ENCODE measurements at regions not wholly inside any gene's neighbourhood (a gene's known extent, or its start where the extent isn't known, plus 50 kb on each side); places are given as distances from the start of the nearest gene placed in this dataset.

DNA sequence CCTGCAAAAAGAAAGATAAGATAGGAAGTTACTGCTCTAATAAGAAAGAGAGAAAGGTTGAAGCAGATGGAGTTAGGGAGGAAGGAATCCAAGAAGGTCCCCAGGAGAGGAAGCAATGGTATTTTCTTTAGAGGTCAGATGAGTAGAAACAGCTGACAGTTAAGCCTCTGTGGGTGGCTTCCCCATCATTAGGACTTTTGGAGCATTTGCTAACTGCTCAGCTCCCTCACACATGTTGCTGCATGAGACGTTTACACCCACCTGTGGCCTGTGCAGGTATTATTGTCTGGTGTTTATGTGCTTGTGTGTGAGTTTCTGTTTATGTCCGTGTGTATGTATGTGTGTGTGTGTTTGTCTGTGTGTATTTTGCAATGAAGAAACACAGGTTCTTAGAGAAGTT lies 346.8 kb downstream of the RAB28 start:
- no peaks in the 10 kb centered on the region for H3K4me1 ChIP-seq (ENCODE audit: control insufficient read depth, extremely low read depth, insufficient read depth, low read length)
- no peak for FAIRE-seq
- no peak for TF ChIP-seq EZH2 (IDR thresholded peaks at IDR 0.05; ENCODE audit: low read length)
- TF ChIP-seq, protein P1, sequence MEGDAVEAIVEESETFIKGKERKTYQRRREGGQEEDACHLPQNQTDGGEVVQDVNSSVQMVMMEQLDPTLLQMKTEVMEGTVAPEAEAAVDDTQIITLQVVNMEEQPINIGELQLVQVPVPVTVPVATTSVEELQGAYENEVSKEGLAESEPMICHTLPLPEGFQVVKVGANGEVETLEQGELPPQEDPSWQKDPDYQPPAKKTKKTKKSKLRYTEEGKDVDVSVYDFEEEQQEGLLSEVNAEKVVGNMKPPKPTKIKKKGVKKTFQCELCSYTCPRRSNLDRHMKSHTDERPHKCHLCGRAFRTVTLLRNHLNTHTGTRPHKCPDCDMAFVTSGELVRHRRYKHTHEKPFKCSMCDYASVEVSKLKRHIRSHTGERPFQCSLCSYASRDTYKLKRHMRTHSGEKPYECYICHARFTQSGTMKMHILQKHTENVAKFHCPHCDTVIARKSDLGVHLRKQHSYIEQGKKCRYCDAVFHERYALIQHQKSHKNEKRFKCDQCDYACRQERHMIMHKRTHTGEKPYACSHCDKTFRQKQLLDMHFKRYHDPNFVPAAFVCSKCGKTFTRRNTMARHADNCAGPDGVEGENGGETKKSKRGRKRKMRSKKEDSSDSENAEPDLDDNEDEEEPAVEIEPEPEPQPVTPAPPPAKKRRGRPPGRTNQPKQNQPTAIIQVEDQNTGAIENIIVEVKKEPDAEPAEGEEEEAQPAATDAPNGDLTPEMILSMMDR (optimal IDR thresholded peaks at IDR 0.05 in 1 of 3, IDR thresholded peaks at IDR 0.05 in 1 of 3, conservative IDR thresholded peaks at IDR 0.05 in 1 of 3; ENCODE audit: extremely low read depth in 1 of 3, insufficient read depth in 2 of 3, low read length in 3 of 3): no peak
- H4K20me1 ChIP-seq (ENCODE audit: control insufficient read depth, extremely low read depth, insufficient read depth, low read length): no peaks in the 10 kb centered on the region
- H3K9ac ChIP-seq (ENCODE audit: control insufficient read depth, extremely low read depth, insufficient read depth, low read length): no peak overlapping the region
- H3K9me3 ChIP-seq (ENCODE audit: control insufficient read depth, low read depth, low read length): peaks cover 2% of the 10 kb centered on the region
- H3K27ac ChIP-seq (ENCODE audit: control insufficient read depth, insufficient read depth, low read length): no peak overlapping the region
- no peaks in the 10 kb centered on the region for H3K27me3 ChIP-seq (ENCODE audit: control insufficient read depth, extremely low read depth, insufficient read depth, low read length)
- no peaks in the 10 kb centered on the region for H3K36me3 ChIP-seq (ENCODE audit: control insufficient read depth in 2 of 2, extremely low read depth in 1 of 2, insufficient read depth in 2 of 2, low read length in 2 of 2)
- DNase-seq (ENCODE audit: low read depth, low spot score): no peak
- no peaks in the 10 kb centered on the region for H3K9me1 ChIP-seq (ENCODE audit: control insufficient read depth, extremely low read depth, insufficient read depth, low read length)
- H3K4me3 ChIP-seq (ENCODE audit: control insufficient read depth in 2 of 3, extremely low read depth in 1 of 3, insufficient read depth in 2 of 3, low read depth in 1 of 3, low read length in 3 of 3): no peak overlapping the region
- no peaks in the 10 kb centered on the region for H3K79me2 ChIP-seq (ENCODE audit: control insufficient read depth, insufficient read depth, low read length)
- H3K4me2 ChIP-seq (ENCODE audit: control insufficient read depth, extremely low read depth, insufficient read depth, low read depth, low read length): no peak overlapping the region
- dilution Hi-C loops (cut with MboI; ENCODE audit: extremely low pct_ligation_motif_present, low sequenced_read_pairs): no loop called here
- no peak overlapping the region for H2AFZ ChIP-seq (ENCODE audit: control insufficient read depth, low read length)

DNA sequence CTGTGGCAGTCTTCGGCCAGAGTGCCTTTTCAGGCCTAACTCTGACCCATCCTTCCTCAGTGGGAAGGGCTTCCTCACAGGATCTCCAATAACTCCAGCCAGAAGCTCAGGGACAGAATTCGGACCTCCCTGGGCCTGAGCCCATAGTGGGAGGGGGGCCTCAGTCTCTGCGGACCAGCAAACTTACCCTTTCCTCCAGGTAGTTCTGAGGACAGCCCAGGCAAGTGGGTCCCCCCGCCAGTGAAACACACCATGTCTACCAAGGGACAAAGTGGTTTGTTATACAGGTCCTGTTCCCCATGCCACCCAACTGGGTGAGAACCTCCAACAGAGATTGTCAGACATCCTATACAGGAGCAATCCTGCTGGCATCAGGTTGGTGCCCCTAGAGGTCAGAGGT lies 350.4 kb downstream of the RAB28 start:
- Histone ChIP-seq H3K4me2 (ENCODE audit: control insufficient read depth, extremely low read depth, insufficient read depth, low read depth, low read length) (no peak overlapping the region), H4K20me1 (ENCODE audit: control insufficient read depth, extremely low read depth, insufficient read depth, low read length) (no peaks in the 10 kb centered on the region), H3K4me3 (ENCODE audit: control insufficient read depth in 2 of 3, extremely low read depth in 1 of 3, insufficient read depth in 2 of 3, low read depth in 1 of 3, low read length in 3 of 3) (no peak overlapping the region), H3K4me1 (ENCODE audit: control insufficient read depth, extremely low read depth, insufficient read depth, low read length) (no peaks in the 10 kb centered on the region), H3K27me3 (ENCODE audit: control insufficient read depth, extremely low read depth, insufficient read depth, low read length) (no peaks in the 10 kb centered on the region), H3K9me3 (ENCODE audit: control insufficient read depth, low read depth, low read length) (peaks cover 2% of the 10 kb centered on the region), H3K79me2 (ENCODE audit: control insufficient read depth, insufficient read depth, low read length) (no peaks in the 10 kb centered on the region), H2AFZ (ENCODE audit: control insufficient read depth, low read length) (no peak overlapping the region), H3K27ac (ENCODE audit: control insufficient read depth, insufficient read depth, low read length) (no peak overlapping the region), H3K9me1 (ENCODE audit: control insufficient read depth, extremely low read depth, insufficient read depth, low read length) (no peaks in the 10 kb centered on the region), H3K9ac (ENCODE audit: control insufficient read depth, extremely low read depth, insufficient read depth, low read length) (no peak overlapping the region), H3K36me3 (ENCODE audit: control insufficient read depth in 2 of 2, extremely low read depth in 1 of 2, insufficient read depth in 2 of 2, low read length in 2 of 2) (no peaks in the 10 kb centered on the region)
- FAIRE-seq (no peak), DNase-seq (ENCODE audit: low read depth, low spot score) (no peak)
- dilution Hi-C loops (cut with MboI; ENCODE audit: extremely low pct_ligation_motif_present, low sequenced_read_pairs): no loop called here
- no peak for TF ChIP-seq EZH2 (IDR thresholded peaks at IDR 0.05; ENCODE audit: low read length)
- TF ChIP-seq, protein P1 (optimal IDR thresholded peaks at IDR 0.05 in 1 of 3, IDR thresholded peaks at IDR 0.05 in 1 of 3, conservative IDR thresholded peaks at IDR 0.05 in 1 of 3; ENCODE audit: extremely low read depth in 1 of 3, insufficient read depth in 2 of 3, low read length in 3 of 3): no peak

Measured in keratinocyte (primary cell).